NCI-H1436 (cell line): ENCODE measurements at regions not wholly inside any gene's neighbourhood (a gene's known extent, or its start where the extent isn't known, plus 50 kb on each side); places are given as distances from the start of the nearest gene placed in this dataset.

Experiments used
- DNase-seq: peaks from one replicate; lab custom pipeline; 2025; lab: John Stamatoyannopoulos, UW

GRCh38 chr2:2717406-2717805 is 386.3 kb upstream of the MYT1L start:
- DNase-seq = no peak

- DNase-seq = no peak
Measured at GRCh38 chr2:2716771-2717170, 385.7 kb upstream of the MYT1L start.

GRCh38 chr2:2715036-2715818 is 384.2 kb upstream of the MYT1L start:
- DNase-seq = no peak

- DNase-seq = no peak
Measured at GRCh38 chr2:2714408-2714807, 383.3 kb upstream of the MYT1L start.

GRCh38 chr2:2709431-2709770 is 378.3 kb upstream of the MYT1L start:
- DNase-seq = no peak

- no peak for DNase-seq
Measured at GRCh38 chr2:2708575-2709430, 377.7 kb upstream of the MYT1L start.

GRCh38 chr2:2707206-2707991 is 376.3 kb upstream of the MYT1L start:
- no peak for DNase-seq

- DNase-seq = no peak
Measured at GRCh38 chr2:2706306-2706705, 375.2 kb upstream of the MYT1L start.

- no peak for DNase-seq
Measured at GRCh38 chr2:2705871-2706270, 374.8 kb upstream of the MYT1L start.

GRCh38 chr2:2704428-2705090 is 373.5 kb upstream of the MYT1L start:
- no peak for DNase-seq

GRCh38 chr2:2703762-2704427 is 372.8 kb upstream of the MYT1L start:
- DNase-seq = no peak

- DNase-seq = no peak
Measured at GRCh38 chr2:2703172-2703571, 372.1 kb upstream of the MYT1L start.

GRCh38 chr2:2702385-2702784 is 371.3 kb upstream of the MYT1L start:
- DNase-seq = no peak

- DNase-seq = no peak
Measured at GRCh38 chr2:2701813-2702212, 370.7 kb upstream of the MYT1L start.

GRCh38 chr2:2701176-2701781 is 370.2 kb upstream of the MYT1L start:
- no peak for DNase-seq

GRCh38 chr2:2699121-2699505 is 368.0 kb upstream of the MYT1L start:
- no peak for DNase-seq

GRCh38 chr2:2698182-2699120 is 367.4 kb upstream of the MYT1L start:
- peak; percentile 47 for DNase-seq

- DNase-seq = no peak
Measured at GRCh38 chr2:2696733-2697455, 365.8 kb upstream of the MYT1L start.

- DNase-seq = no peak
Measured at GRCh38 chr2:2696325-2696724, 365.2 kb upstream of the MYT1L start.
